Cardiac fibroblast (primary cell): ENCODE measurements at regions not wholly inside any gene's neighbourhood (a gene's known extent, or its start where the extent isn't known, plus 50 kb on each side); places are given as distances from the start of the nearest gene placed in this dataset.
"Not testable (repeated sequence)": the region's sequence is repeated elsewhere in the genome, so short reads cannot be mapped to it uniquely, and the experiment has no call there.

ENCODE experiments used
- DNase-seq, 2 donors: peaks; one replicate each; pipeline versions ENCODE4 v3.0.0 to v3.0.0-alpha.2; 2010; ENCODE audit warnings: low read depth in 2 of 2
- H3K4me3 ChIP-seq, 2 donors: replicated peaks in 1 of 2; 1 replicate in 1 of 2; 2 replicates in 1 of 2; pipeline ENCODE4 v1.5.1; 2011; ENCODE audit warnings: low read depth in 2 of 2, low read length in 2 of 2, mild to moderate bottlenecking in 2 of 2, moderate library complexity in 1 of 2
- TF ChIP-seq, protein P1 (sequence below): IDR thresholded peaks from one replicate; pipeline ENCODE4 v1.5.1; 2011; ENCODE audit warnings: low read depth, mild to moderate bottlenecking, low read length, inconsistent platforms

DNA sequence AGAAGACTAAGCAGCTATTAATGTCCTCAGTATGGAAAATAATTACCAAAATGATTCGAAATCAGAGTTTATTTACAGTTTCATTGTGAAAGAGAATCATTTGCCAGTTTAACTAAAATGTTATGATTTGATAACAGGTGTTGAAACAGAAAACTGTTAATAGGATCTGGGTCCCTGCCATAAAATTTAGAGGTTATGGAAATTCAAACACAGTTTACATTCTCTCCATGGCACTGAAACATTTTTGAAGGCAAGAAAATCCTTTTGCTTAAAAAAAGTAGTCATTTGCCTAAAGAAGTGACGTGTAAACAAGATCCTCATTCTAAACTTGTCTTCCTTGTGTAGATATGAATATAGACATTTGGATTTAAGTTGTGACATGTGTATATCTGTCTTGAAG lies 743.8 kb downstream of the SLC4A3 start:
- TF ChIP-seq, protein P1, sequence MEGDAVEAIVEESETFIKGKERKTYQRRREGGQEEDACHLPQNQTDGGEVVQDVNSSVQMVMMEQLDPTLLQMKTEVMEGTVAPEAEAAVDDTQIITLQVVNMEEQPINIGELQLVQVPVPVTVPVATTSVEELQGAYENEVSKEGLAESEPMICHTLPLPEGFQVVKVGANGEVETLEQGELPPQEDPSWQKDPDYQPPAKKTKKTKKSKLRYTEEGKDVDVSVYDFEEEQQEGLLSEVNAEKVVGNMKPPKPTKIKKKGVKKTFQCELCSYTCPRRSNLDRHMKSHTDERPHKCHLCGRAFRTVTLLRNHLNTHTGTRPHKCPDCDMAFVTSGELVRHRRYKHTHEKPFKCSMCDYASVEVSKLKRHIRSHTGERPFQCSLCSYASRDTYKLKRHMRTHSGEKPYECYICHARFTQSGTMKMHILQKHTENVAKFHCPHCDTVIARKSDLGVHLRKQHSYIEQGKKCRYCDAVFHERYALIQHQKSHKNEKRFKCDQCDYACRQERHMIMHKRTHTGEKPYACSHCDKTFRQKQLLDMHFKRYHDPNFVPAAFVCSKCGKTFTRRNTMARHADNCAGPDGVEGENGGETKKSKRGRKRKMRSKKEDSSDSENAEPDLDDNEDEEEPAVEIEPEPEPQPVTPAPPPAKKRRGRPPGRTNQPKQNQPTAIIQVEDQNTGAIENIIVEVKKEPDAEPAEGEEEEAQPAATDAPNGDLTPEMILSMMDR: no peak
- DNase-seq: no peak
- H3K4me3 ChIP-seq: no peak overlapping the region

DNA sequence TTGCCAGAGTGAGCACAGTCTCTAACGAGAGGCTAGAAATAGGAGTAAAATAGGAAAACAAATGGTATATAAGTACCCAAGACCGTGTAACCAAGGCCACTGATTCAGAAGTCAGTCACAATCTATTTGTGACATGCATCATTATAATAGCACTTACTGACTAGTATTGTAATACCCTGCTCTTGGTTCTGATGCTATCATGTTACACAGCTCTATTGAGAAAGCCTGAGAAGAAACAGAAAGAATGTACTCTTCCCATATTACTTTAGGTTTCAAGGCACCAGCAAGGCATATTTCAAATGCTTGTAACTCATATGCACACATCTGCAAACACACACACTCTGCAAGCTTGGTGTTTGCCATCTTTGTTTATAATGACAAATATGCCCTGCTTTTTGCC lies 746.4 kb downstream of the SLC4A3 start:
- H3K4me3 ChIP-seq: no peak overlapping the region
- TF ChIP-seq, protein P1: no peak
- peak; percentile 3 to 38 for DNase-seq

DNA sequence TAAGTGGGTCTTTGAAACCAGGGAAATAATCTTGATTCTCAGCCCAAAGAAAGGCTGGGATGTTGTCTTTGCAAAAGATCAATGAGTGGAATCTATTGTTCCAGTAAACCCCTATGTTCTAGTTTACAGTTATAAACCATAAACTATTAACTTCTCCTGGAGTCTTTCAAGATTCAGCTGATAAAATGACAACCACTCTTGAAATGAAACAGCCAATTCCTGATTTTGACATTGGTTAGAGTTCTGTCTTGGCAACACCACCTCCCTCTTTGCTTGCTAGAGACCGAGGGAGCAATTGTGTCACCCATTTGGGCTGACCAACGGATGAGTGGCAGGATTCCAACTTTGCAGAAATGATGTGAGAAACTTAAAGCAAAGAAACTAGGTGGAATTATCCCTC lies 746.9 kb downstream of the SLC4A3 start:
- H3K4me3 ChIP-seq: no peak overlapping the region
- TF ChIP-seq, protein P1: no peak
- peak in 1 of 2 donors; percentile 22 for DNase-seq

DNA sequence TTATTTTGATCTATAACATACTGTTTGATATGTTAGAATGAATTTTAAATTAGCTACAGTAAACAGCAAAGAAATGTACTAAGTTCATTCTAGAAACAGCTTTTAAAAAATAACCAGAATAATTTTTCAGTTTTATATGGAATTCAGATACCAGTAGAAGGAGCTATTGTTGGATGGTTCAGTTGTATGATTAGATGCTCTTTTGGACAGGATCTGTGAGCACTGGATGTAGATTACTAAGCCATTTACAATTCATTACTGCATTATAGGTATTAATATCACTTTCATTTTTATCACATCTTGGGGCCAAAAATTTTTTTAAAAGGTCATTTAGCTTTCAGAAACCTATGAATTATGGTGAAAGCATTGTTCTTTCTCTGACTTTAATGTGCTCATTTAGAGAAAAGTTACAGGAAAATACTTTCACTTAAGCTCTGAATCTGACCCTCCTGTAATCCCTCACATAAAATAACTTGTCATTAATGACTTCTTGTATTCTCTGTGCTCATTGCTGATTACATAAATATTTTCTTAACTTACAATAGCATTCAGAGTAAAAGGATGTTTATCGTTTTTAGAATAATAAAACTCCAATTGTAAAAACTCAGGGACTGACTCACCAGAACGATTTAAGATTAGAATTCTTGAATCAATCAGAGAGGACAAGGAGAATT lies 750.2 kb downstream of the SLC4A3 start:
- no peak for DNase-seq
- TF ChIP-seq, protein P1: no peak

DNA sequence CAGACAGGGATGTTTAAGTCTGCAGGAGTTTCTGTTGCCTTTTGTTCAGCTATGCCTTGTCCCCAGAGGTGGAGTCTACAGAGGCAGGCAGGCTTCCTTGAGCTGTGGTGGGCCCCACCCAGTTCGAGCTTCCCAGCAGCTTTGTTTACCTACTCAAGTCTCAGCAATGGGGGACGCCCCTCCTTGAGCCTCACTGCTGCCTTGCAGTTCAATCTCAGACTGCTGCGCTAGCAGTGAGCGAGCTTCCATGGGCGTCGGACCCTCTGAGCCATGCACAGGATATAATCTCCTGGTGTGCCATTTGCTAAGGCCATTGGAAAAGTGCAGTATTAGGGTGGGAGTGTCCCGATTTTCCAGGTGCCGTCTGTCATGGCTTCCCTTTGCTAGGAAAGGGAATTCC lies 760.3 kb downstream of the SLC4A3 start:
- not testable (repeated sequence) for H3K4me3 ChIP-seq, DNase-seq

More for the DNA sequence above, 750.2 kb downstream of the SLC4A3 start:
- H3K4me3 ChIP-seq: no peak overlapping the region

DNA sequence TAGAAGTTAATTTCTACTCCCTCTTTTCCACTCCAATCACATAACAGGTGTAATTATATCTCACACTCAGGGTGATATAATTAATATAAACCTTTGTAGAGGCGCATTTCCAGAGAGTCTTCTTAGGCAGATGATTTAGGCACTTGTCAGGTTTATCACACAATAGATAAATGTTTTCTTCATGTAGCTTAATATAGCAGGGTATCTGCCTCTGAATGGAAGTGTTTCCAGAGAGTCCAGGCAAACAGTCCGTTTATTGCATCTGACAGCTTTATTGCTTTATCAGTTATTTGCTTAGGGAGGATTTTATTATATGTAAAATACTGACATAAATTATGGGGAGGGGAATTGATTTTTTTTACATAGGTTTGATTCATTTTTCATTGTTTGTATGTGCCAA lies 766.3 kb downstream of the SLC4A3 start:
- TF ChIP-seq, protein P1: no peak
- no peak for DNase-seq
- H3K4me3 ChIP-seq: no peak overlapping the region

DNA sequence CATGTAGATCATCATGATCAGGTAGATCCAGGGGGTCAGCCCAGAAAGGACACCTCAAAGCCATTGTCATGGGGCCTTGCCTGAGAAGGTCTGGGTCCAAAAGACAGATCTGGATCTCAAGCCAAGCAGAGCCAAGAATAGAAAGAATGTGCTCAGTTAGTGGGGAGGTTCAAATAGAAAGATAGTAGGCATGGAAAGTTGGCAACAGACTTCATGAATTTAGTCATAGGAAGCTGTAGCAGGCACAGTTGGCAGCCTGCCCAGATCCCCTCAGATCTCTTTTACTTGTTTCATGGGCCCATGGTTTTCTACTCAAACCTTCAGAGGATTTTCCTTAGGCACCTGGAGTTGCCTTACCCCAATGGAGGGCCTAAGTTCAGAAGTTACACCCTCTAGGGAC lies 767.0 kb downstream of the SLC4A3 start:
- peak; percentile 37 to 86 for DNase-seq
- no peak overlapping the region for H3K4me3 ChIP-seq
- TF ChIP-seq, protein P1: no peak
